Ovary (tissue), 3 donors: ENCODE measurements at regions not wholly inside any gene's neighbourhood (a gene's known extent, or its start where the extent isn't known, plus 50 kb on each side); places are given as distances from the start of the nearest gene placed in this dataset.

Experiments used
- CTCF ChIP-seq, 3 donors: fragments of 450-650 bp in 2 of 3; fragments of 200-600 bp in 1 of 3; IDR thresholded peaks; one replicate each; pipeline versions ENCODE4 v1.5.1 to v1.8.0; 2016 to 2022; ENCODE audit warnings: antibody characterized with exemption in 3 of 3, mild to moderate bottlenecking in 1 of 3
- EP300 ChIP-seq: sonication (generic); formaldehyde crosslinking; IDR thresholded peaks from one replicate; pipeline ENCODE4 v1.6.1; 2017; ENCODE audit warnings: antibody characterized with exemption
- donor health status: DM: no; HTN: no; CAD: no.

- TF ChIP-seq EP300 (no peak), CTCF (IDR thresholded peaks at IDR 0.05) (no peak)
Observed at GRCh38 chr11:25776238-25776637, 555.7 kb upstream of the ANO3 start.
